CD4-positive, alpha-beta T cell (primary cell): ENCODE measurements at regions not wholly inside any gene's neighbourhood (a gene's known extent, or its start where the extent isn't known, plus 50 kb on each side); places are given as distances from the start of the nearest gene placed in this dataset.

Source experiments
- ATAC-seq: fragments of 200-7000 bp; cut with Tn5 transposase; one replicate; pipeline ENCODE4 v1.10.0; 2022; ENCODE audit warnings: mild to moderate bottlenecking; ENCODE audit not compliant: poor library complexity
- CTCF ChIA-PET: fragments of 350-600 bp; sonication (Branson Sonifier 250); formaldehyde crosslinking; loops from one replicate; lab custom pipeline; 2021; ENCODE audit warnings: antibody characterized with exemption, inconsistent platforms; lab: Charles Lee
- POLR2A ChIA-PET: fragments of 350-600 bp; sonication (Branson Sonifier 250); formaldehyde crosslinking; loops from one replicate; lab custom pipeline; 2021; ENCODE audit warnings: antibody characterized with exemption, inconsistent platforms; lab: Charles Lee
- DNase-seq, 14 experiments: peaks; one replicate each; pipeline ENCODE4 v3.0.0-alpha.2; 2013 to 2020; ENCODE audit warnings: mixed read lengths in 2 of 14
- H3K27ac ChIP-seq, 2 donors: one replicate each; pipeline versions ENCODE4 v1.5.1 to v1.7.0; 2013; ENCODE audit warnings: low read length in 2 of 2, low read depth in 1 of 2, mild to moderate bottlenecking in 1 of 2
- H3K27me3 ChIP-seq, 2 experiments: 1 replicate in 1 of 2; 2 replicates in 1 of 2; pipeline versions ENCODE4 v1.6.1 to v1.7.0; 2013; ENCODE audit warnings: low read length in 2 of 2, control low read depth in 1 of 2, mild to moderate bottlenecking in 1 of 2, moderate library complexity in 1 of 2; ENCODE audit not compliant: insufficient read depth in 2 of 2, control insufficient read depth in 1 of 2
- H3K36me3 ChIP-seq: one replicate; pipeline ENCODE4 v1.6.1; 2013; ENCODE audit warnings: low read length, control low read depth; ENCODE audit not compliant: insufficient read depth
- H3K4me1 ChIP-seq: one replicate; pipeline ENCODE4 v1.6.1; 2013; ENCODE audit warnings: low read length, control low read depth; ENCODE audit not compliant: insufficient read depth
- H3K4me3 ChIP-seq: one replicate; pipeline ENCODE4 v1.5.1; 2013; ENCODE audit warnings: mild to moderate bottlenecking, low read length, moderate library complexity
- H3K9me3 ChIP-seq, 2 experiments: 1 replicate in 1 of 2; 2 replicates in 1 of 2; pipeline versions ENCODE4 v1.6.1 to v1.7.0; 2013; ENCODE audit warnings: low read length in 2 of 2, mild to moderate bottlenecking in 2 of 2, control low read depth in 1 of 2, moderate library complexity in 1 of 2; ENCODE audit not compliant: control insufficient read depth in 1 of 2, insufficient read depth in 1 of 2
- H3K27ac Mint-ChIP-seq: one replicate; pipeline ENCODE4 v1.8.0; 2020; ENCODE audit warnings: mixed read lengths
- H3K27me3 Mint-ChIP-seq: one replicate; pipeline ENCODE4 v1.8.0; 2021; ENCODE audit warnings: mixed read lengths
- H3K36me3 Mint-ChIP-seq: one replicate; pipeline ENCODE4 v1.8.0; 2021; ENCODE audit warnings: low read depth, mixed read lengths
- H3K4me1 Mint-ChIP-seq: one replicate; pipeline ENCODE4 v1.8.0; 2021; ENCODE audit warnings: low read depth, mixed read lengths
- H3K4me3 Mint-ChIP-seq: one replicate; pipeline ENCODE4 v1.8.0; 2020; ENCODE audit warnings: mild to moderate bottlenecking, mixed read lengths
- H3K9me3 Mint-ChIP-seq: one replicate; pipeline ENCODE4 v1.8.0; 2020; ENCODE audit warnings: mixed read lengths
- CTCF ChIP-seq: fragments of 200-600 bp; IDR thresholded peaks from one replicate; pipeline ENCODE4 v1.8.0; 2022; ENCODE audit warnings: antibody characterized with exemption, mild to moderate bottlenecking
- intact Hi-C, 2 experiments: fragments of 100-400 bp; cut with DNase I in 1 of 2; cut with micrococcal nuclease in 1 of 2; formaldehyde crosslinking; loops; one replicate each; pipeline versions ENCODE4 v1.15.1 to v1.9.0; 2023 to 2025; cut with DNase I, micrococcal nuclease

- POLR2A ChIA-PET: no interaction called here
- no peak overlapping the region for H3K4me3 Mint-ChIP-seq
- CTCF ChIA-PET: no interaction called here
- Histone ChIP-seq H3K27ac (no peak overlapping the region), H3K27me3 (no peaks in the 10 kb centered on the region), H3K4me3 (no peak overlapping the region), H3K36me3 (no peaks in the 10 kb centered on the region), H3K4me1 (no peaks in the 10 kb centered on the region), H3K9me3 (peaks cover 0 to 5% of the 10 kb centered on the region in 2 experiments)
- no peaks in the 10 kb centered on the region for H3K9me3 Mint-ChIP-seq
- ATAC-seq: no peak
- no peak for TF ChIP-seq CTCF
- no peaks in the 10 kb centered on the region for H3K4me1 Mint-ChIP-seq
- no peak for DNase-seq
- H3K36me3 Mint-ChIP-seq: no peaks in the 10 kb centered on the region
- no peaks in the 10 kb centered on the region for H3K27me3 Mint-ChIP-seq
- intact Hi-C loops: no loop called here
- H3K27ac Mint-ChIP-seq: no peak overlapping the region
These were observed 816.8 kb downstream of the TRIB2 start for GRCh38 chr2:13533524-13533922.

- Mint-ChIP-seq H3K9me3 (no peaks in the 10 kb centered on the region), H3K27ac (no peak overlapping the region), H3K4me1 (no peaks in the 10 kb centered on the region), H3K27me3 (no peaks in the 10 kb centered on the region), H3K4me3 (no peak overlapping the region), H3K36me3 (no peaks in the 10 kb centered on the region)
- H3K27me3 ChIP-seq: no peaks in the 10 kb centered on the region
- intact Hi-C loops: no loop called here
- POLR2A ChIA-PET: no interaction called here
- DNase-seq (no peak), ATAC-seq (no peak)
- TF ChIP-seq CTCF: no peak
- no peak overlapping the region for H3K4me3 ChIP-seq
- peaks cover 0 to 5% of the 10 kb centered on the region in 2 experiments for H3K9me3 ChIP-seq
- no peaks in the 10 kb centered on the region for H3K36me3 ChIP-seq
- no peaks in the 10 kb centered on the region for H3K4me1 ChIP-seq
- no peak overlapping the region for H3K27ac ChIP-seq
- CTCF ChIA-PET: no interaction called here
These were observed 820.2 kb downstream of the TRIB2 start for GRCh38 chr2:13536941-13537340.

GRCh38 chr2:13537771-13538349, 821.1 kb downstream of the TRIB2 start:
- Histone ChIP-seq H3K4me1 (no peaks in the 10 kb centered on the region), H3K27me3 (no peaks in the 10 kb centered on the region), H3K9me3 (peaks cover 0 to 1% of the 10 kb centered on the region in 2 experiments), H3K36me3 (no peaks in the 10 kb centered on the region), H3K27ac (no peak overlapping the region), H3K4me3 (no peak overlapping the region)
- Mint-ChIP-seq H3K4me3 (no peak overlapping the region), H3K9me3 (no peaks in the 10 kb centered on the region), H3K36me3 (no peaks in the 10 kb centered on the region), H3K27ac (no peak overlapping the region), H3K4me1 (no peaks in the 10 kb centered on the region), H3K27me3 (no peaks in the 10 kb centered on the region)
- intact Hi-C loops: no loop called here
- CTCF ChIA-PET: no interaction called here
- DNase-seq (no peak), ATAC-seq (no peak)
- POLR2A ChIA-PET: no interaction called here
- no peak for TF ChIP-seq CTCF
